B cell (primary cell): ENCODE measurements at regions not wholly inside any gene's neighbourhood (a gene's known extent, or its start where the extent isn't known, plus 50 kb on each side); places are given as distances from the start of the nearest gene placed in this dataset.

ENCODE experiments used
- ATAC-seq: fragments of 200-7000 bp; cut with Tn5 transposase; one replicate; pipeline ENCODE4 v1.10.0; 2021; ENCODE audit warnings: low read depth, mild to moderate bottlenecking, moderate number of reproducible peaks, moderate library complexity
- CTCF ChIA-PET: fragments of 350-600 bp; sonication (Branson Sonifier 250); formaldehyde crosslinking; loops from one replicate; lab custom pipeline; 2021; ENCODE audit warnings: antibody characterized with exemption, inconsistent platforms; lab: Charles Lee
- POLR2A ChIA-PET: fragments of 350-600 bp; sonication (Branson Sonifier 250); formaldehyde crosslinking; loops from one replicate; lab custom pipeline; 2021; ENCODE audit warnings: antibody characterized with exemption; lab: Charles Lee
- DNase-seq: peaks from one replicate; pipeline ENCODE4 v3.0.0; 2013
- H2AFZ ChIP-seq: 2 replicates; pipeline ENCODE4 v1.6.1; 2012; ENCODE audit warnings: mild to moderate bottlenecking, low read depth, low read length; ENCODE audit not compliant: insufficient read depth, poor library complexity, severe bottlenecking
- H3K27ac ChIP-seq, 2 donors: 1 replicate in 1 of 2; 2 replicates in 1 of 2; pipeline ENCODE4 v1.5.1; 2012 to 2013; ENCODE audit warnings: low read length in 2 of 2, mild to moderate bottlenecking in 2 of 2, moderate library complexity in 1 of 2
- H3K27me3 ChIP-seq, 4 experiments: fragments of 200-600 bp in 1 of 4; sonication (generic) in 1 of 4; replicated peaks in 1 of 4; 1 replicate in 2 of 4; 2 replicates in 2 of 4; pipeline versions ENCODE4 v1.6.1 to v1.7.0; 2013 to 2016; ENCODE audit warnings: low read length in 3 of 4, mild to moderate bottlenecking in 2 of 4, mixed read lengths in 1 of 4, moderate library complexity in 1 of 4; ENCODE audit not compliant: insufficient read depth in 4 of 4, control insufficient read depth in 3 of 4; ENCODE audit errors: control extremely low read depth in 1 of 4
- H3K36me3 ChIP-seq, 2 experiments: replicated peaks in 1 of 2; 1 replicate in 1 of 2; 2 replicates in 1 of 2; pipeline versions ENCODE4 v1.6.1 to v1.7.1; 2013; ENCODE audit warnings: low read length in 1 of 2; ENCODE audit not compliant: insufficient read depth in 2 of 2, control insufficient read depth in 1 of 2; ENCODE audit errors: control extremely low read depth in 1 of 2, extremely low read depth in 1 of 2
- H3K4me1 ChIP-seq, 2 donors: fragments of 200-600 bp in 1 of 2; sonication (generic) in 1 of 2; 1 replicate in 1 of 2; 2 replicates in 1 of 2; pipeline versions ENCODE4 v1.5.1 to v1.6.1; 2013 to 2017; ENCODE audit warnings: low read length in 2 of 2; ENCODE audit not compliant: control insufficient read depth in 2 of 2, insufficient read depth in 2 of 2
- H3K4me2 ChIP-seq: replicated peaks from 2 replicates; pipeline ENCODE3; 2012; ENCODE audit warnings: mild to moderate bottlenecking, low read depth, low read length; ENCODE audit not compliant: poor library complexity, severe bottlenecking
- H3K4me3 ChIP-seq, 5 experiments: fragments of 200-600 bp in 1 of 5; sonication (generic) in 1 of 5; 1 replicate in 3 of 5; 2 replicates in 2 of 5; pipeline versions ENCODE4 v1.5.1 to v1.7.0; 2011 to 2016; ENCODE audit warnings: low read length in 4 of 5, mild to moderate bottlenecking in 4 of 5, low read depth in 2 of 5, control low read depth in 1 of 5, moderate library complexity in 1 of 5; ENCODE audit not compliant: insufficient read depth in 1 of 5; ENCODE audit errors: control extremely low read depth in 1 of 5, extremely low read depth in 1 of 5
- H3K79me2 ChIP-seq: fragments of 200-600 bp; sonication (generic); one replicate; pipeline ENCODE4 v1.6.0; 2016; ENCODE audit warnings: low read length; ENCODE audit not compliant: control insufficient read depth, insufficient read depth
- H3K9ac ChIP-seq: fragments of 200-600 bp; sonication (generic); 2 replicates; pipeline ENCODE4 v1.6.1; 2017; ENCODE audit warnings: mild to moderate bottlenecking, low read length, moderate library complexity
- H3K9me3 ChIP-seq, 3 donors: one replicate each; pipeline versions ENCODE4 v1.6.1 to v1.7.1; 2013; ENCODE audit warnings: low read length in 2 of 3; ENCODE audit not compliant: control insufficient read depth in 2 of 3, insufficient read depth in 1 of 3; ENCODE audit errors: control extremely low read depth in 1 of 3
- H4K20me1 ChIP-seq: 2 replicates; pipeline ENCODE4 v1.6.0; 2012; ENCODE audit warnings: mild to moderate bottlenecking, low read length; ENCODE audit not compliant: insufficient read depth, control insufficient read depth, poor library complexity, severe bottlenecking
- H3K27ac Mint-ChIP-seq: one replicate; pipeline ENCODE4 v1.8.0; 2021; ENCODE audit warnings: mixed read lengths
- H3K27me3 Mint-ChIP-seq: one replicate; pipeline ENCODE4 v1.8.0; 2021; ENCODE audit warnings: mixed read lengths
- H3K4me1 Mint-ChIP-seq: one replicate; pipeline ENCODE4 v1.8.0; 2021; ENCODE audit warnings: mixed read lengths
- H3K4me3 Mint-ChIP-seq: one replicate; pipeline ENCODE4 v1.8.0; 2021; ENCODE audit warnings: mixed read lengths
- H3K9me3 Mint-ChIP-seq: one replicate; pipeline ENCODE4 v1.8.0; 2022; ENCODE audit warnings: mixed read lengths; ENCODE audit not compliant: insufficient read depth
- EZH2 ChIP-seq: IDR thresholded peaks from 2 replicates; pipeline ENCODE4 v1.6.1; 2012; ENCODE audit warnings: borderline replicate concordance, low read depth, mild to moderate bottlenecking, moderate library complexity, low read length; ENCODE audit not compliant: insufficient read depth, poor library complexity, severe bottlenecking
- WGBS: methylation state at CpG from one replicate; pipeline ENCODE4 v1.1.5; 2013; ENCODE audit warnings: missing lambda C conversion rate; ENCODE audit not compliant: insufficient coverage; 5-methylcytosine and 5-hydroxymethylcytosine counted together
- intact Hi-C: fragments of 100-400 bp; cut with micrococcal nuclease; formaldehyde crosslinking; loops from one replicate; pipeline ENCODE4 v1.10.0; 2022
- TF ChIP-seq, protein P1 (sequence below): fragments of 200-600 bp; IDR thresholded peaks from one replicate; pipeline ENCODE4 v1.8.0; 2022; ENCODE audit warnings: antibody characterized with exemption, mild to moderate bottlenecking

DNA sequence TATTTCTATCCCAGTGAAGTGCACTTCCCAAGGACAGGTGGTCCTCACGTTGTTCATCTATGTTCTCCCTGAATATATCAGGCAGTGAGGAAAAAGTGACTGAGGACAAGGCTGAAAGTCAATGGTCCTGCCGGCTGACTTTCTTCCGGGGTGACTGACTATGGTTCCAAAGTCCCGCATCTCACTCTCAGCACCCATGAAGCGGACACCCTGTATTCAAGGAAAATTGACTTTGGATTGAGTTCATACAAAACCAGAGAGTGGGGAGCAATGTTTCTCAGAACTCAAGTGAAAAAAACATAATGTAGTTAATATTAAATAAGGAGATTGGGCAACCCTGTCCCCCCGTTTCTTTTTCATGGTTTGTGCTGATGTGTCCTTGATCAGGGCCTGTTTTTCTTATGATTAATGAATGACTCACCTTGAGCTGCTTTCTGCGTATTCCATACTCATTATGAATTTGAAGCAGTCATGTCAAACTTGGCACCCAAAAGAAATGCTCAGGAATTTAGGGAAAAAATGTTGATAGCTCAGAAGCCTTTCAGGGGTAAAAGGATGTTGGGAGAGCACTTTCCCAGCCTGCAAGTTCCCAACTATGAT is 184.0 kb downstream of the CYLD start:
- intact Hi-C loops = no loop called here
- TF ChIP-seq, protein P1, sequence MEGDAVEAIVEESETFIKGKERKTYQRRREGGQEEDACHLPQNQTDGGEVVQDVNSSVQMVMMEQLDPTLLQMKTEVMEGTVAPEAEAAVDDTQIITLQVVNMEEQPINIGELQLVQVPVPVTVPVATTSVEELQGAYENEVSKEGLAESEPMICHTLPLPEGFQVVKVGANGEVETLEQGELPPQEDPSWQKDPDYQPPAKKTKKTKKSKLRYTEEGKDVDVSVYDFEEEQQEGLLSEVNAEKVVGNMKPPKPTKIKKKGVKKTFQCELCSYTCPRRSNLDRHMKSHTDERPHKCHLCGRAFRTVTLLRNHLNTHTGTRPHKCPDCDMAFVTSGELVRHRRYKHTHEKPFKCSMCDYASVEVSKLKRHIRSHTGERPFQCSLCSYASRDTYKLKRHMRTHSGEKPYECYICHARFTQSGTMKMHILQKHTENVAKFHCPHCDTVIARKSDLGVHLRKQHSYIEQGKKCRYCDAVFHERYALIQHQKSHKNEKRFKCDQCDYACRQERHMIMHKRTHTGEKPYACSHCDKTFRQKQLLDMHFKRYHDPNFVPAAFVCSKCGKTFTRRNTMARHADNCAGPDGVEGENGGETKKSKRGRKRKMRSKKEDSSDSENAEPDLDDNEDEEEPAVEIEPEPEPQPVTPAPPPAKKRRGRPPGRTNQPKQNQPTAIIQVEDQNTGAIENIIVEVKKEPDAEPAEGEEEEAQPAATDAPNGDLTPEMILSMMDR = no peak
- no peak for TF ChIP-seq EZH2
- ChIA-PET POLR2A (no interaction called here), CTCF (no interaction called here)
- WGBS = 80% methylated on average over 1 of the region's 7 CpGs
- DNase-seq = no peak
- H3K36me3 ChIP-seq = no peaks in the 10 kb centered on the region
- H3K9ac ChIP-seq = no peak overlapping the region
- H4K20me1 ChIP-seq = no peaks in the 10 kb centered on the region
- no peak for ATAC-seq
- Mint-ChIP-seq H3K27ac (no peak overlapping the region), H3K27me3 (peaks cover 4% of the 10 kb centered on the region), H3K9me3 (peaks cover 5% of the 10 kb centered on the region), H3K4me1 (no peaks in the 10 kb centered on the region), H3K4me3 (no peak overlapping the region)
- no peak overlapping the region for H3K4me3 ChIP-seq
- H3K79me2 ChIP-seq = no peaks in the 10 kb centered on the region
- H3K27ac ChIP-seq = no peak overlapping the region
- no peak overlapping the region for H3K4me2 ChIP-seq
- no peaks in the 10 kb centered on the region for H3K9me3 ChIP-seq
- H3K4me1 ChIP-seq = no peaks in the 10 kb centered on the region
- no peaks in the 10 kb centered on the region for H3K27me3 ChIP-seq
- no peak overlapping the region for H2AFZ ChIP-seq

DNA sequence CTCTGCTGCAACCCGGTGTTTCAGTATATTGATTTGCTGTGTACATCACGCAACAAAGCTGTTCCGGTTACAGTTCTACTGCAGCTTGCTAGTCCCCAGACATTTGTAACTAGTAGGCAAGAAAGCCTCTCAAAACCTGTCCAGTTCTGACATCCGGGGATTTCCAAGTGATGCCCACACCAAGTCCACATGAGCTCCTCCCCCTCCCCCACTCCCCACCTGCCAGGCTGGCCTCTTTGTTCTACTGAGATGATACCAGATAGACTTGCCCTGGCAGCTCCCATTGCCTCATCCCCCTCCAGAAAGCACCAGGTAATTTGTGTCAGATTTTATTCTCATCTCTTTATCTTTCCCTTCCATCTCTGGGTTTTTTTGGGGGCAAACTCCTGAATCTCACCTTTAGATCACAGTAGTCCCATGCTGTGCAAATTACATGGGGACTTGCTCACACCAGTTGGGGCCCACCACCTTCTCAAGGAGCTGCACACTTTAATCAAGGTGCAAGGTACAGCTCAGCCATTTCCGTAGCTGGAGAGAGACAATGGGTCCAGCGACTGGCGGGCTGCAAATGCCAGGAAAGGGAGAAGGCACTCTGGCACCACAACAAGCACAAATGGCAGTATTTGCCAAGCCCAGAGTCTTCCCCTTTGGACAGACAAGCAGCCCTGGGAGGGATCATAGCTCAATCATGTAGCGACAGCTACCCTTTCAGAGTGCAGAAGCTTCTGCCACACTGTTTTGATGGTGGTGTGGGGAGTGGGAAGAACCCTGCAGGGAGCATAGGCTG is 183.1 kb downstream of the CYLD start:
- no peak overlapping the region for H3K27ac Mint-ChIP-seq
- H3K4me3 ChIP-seq = no peak overlapping the region
- no peaks in the 10 kb centered on the region for H3K4me1 Mint-ChIP-seq
- intact Hi-C loops = no loop called here
- H3K27me3 Mint-ChIP-seq = peaks cover 4% of the 10 kb centered on the region
- TF ChIP-seq, protein P1 = no peak
- no peak for TF ChIP-seq EZH2
- WGBS = 94% methylated on average over 7 of the region's 8 CpGs
- CTCF ChIA-PET = no interaction called here
- POLR2A ChIA-PET = no interaction called here
- no peak overlapping the region for H3K27ac ChIP-seq
- no peak overlapping the region for H3K4me2 ChIP-seq
- H3K36me3 ChIP-seq = no peaks in the 10 kb centered on the region
- ATAC-seq (no peak), DNase-seq (no peak)
- H3K4me3 Mint-ChIP-seq = no peak overlapping the region
- no peaks in the 10 kb centered on the region for H3K4me1 ChIP-seq
- no peak overlapping the region for H3K9ac ChIP-seq
- peaks cover 5% of the 10 kb centered on the region for H3K9me3 Mint-ChIP-seq
- no peaks in the 10 kb centered on the region for H4K20me1 ChIP-seq
- no peaks in the 10 kb centered on the region for H3K27me3 ChIP-seq
- no peak overlapping the region for H2AFZ ChIP-seq
- peaks cover 0 to 5% (median 0%) of the 10 kb centered on the region in 3 donors for H3K9me3 ChIP-seq
- no peaks in the 10 kb centered on the region for H3K79me2 ChIP-seq
